Left lung (tissue), 4 donors: ENCODE measurements at regions not wholly inside any gene's neighbourhood (a gene's known extent, or its start where the extent isn't known, plus 50 kb on each side); places are given as distances from the start of the nearest gene placed in this dataset.
A peak's percentile ranks its signal among the peaks of the same experiment; 100 is the strongest.
"Not testable (repeated sequence)": the region's sequence is repeated elsewhere in the genome, so short reads cannot be mapped to it uniquely, and the experiment has no call there.

ENCODE experiments used
- ATAC-seq: fragments of 200-7000 bp; cut with Tn5 transposase; one replicate; pipeline ENCODE4 v1.9.1; 2020; ENCODE audit warnings: moderate library complexity
- DNase-seq, 4 donors: peaks; one replicate each; pipeline ENCODE4 v3.0.0-alpha.2; 2013 to 2020
- H3K27ac ChIP-seq, 2 donors: fragments of 200-600 bp; sonication (generic) in 1 of 2; one replicate each; pipeline versions ENCODE4 v1.5.0 to v1.8.0; 2020 to 2021
- H3K27me3 ChIP-seq, 2 donors: fragments of 200-600 bp; sonication (generic) in 1 of 2; one replicate each; pipeline versions ENCODE4 v1.5.0 to v1.8.0; 2020 to 2021
- H3K36me3 ChIP-seq, 2 donors: fragments of 200-600 bp; sonication (generic) in 1 of 2; one replicate each; pipeline versions ENCODE4 v1.5.0 to v1.8.0; 2020 to 2021
- H3K4me1 ChIP-seq, 2 donors: fragments of 200-600 bp; one replicate each; pipeline ENCODE4 v1.8.0; 2021
- H3K4me3 ChIP-seq, 2 donors: fragments of 200-600 bp; sonication (generic) in 1 of 2; one replicate each; pipeline versions ENCODE4 v1.5.0 to v1.8.0; 2020 to 2021; ENCODE audit warnings: mild to moderate bottlenecking in 1 of 2
- H3K9me3 ChIP-seq, 2 donors: fragments of 200-600 bp; sonication (generic) in 1 of 2; one replicate each; pipeline versions ENCODE4 v1.5.0 to v1.8.0; 2020 to 2021
- intact Hi-C, 2 donors: fragments of 100-400 bp; cut with DNase I; formaldehyde crosslinking; loops; one replicate each; pipeline versions ENCODE4 v1.11.2 to v1.14.2; 2022
- TF ChIP-seq, protein P1 (sequence below), 2 donors: fragments of 200-600 bp; sonication (generic) in 1 of 2; IDR thresholded peaks; one replicate each; pipeline versions ENCODE4 v1.5.0 to v1.8.0; 2021; ENCODE audit warnings: antibody characterized with exemption in 2 of 2
- donor health status: DM: no; HTN: yes; CAD: no.
- donor health status: DM: no; HTN: no; CAD: no.

DNA sequence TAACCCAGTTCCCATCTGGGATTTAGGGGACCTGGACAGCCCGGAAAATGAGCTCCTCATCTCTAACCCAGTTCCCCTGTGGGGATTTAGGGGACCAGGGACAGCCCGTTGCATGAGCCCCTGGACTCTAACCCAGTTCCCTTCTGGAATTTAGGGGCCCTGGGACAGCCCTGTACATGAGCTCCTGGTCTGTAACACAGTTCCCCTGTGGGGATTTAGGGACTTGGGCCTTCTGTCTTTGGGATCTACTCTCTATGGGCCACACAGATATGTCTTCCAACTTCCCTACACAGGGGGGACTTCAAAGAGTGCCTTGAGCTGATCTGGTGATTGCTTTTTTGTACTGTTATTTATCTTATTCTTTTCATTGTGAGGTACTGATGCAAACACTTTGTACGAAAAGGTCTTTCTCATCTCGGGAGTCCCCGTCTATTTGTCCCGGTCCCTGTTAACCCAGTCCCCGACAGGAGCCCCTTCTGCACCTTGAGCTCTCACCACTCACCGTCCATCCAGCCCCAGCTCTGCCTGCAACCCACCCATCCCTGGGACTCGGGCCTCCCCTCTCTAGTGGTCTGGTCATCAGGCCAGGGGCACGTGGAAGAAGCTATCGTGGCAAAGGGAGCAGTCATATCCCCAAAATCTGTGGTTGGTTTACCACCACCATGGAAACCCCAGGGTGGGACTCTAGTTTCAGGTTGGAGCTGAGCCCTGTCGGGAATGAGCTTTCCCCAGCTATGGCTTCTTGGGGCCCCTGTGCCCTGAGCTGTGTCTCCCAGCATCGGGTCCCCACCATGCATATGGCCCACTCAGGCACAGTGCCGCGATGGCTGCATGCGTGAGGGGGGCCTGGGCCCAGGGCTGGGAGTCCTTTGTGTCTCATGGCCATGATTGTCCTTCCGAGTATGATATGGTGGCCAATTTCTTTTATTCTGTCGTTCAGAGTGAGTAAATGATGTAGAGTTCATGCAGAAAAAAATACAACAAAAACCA is 270.4 kb upstream of the PLCXD1 start:
- H3K9me3 ChIP-seq, H3K4me3 ChIP-seq, DNase-seq, intact Hi-C loops, H3K36me3 ChIP-seq, H3K27ac ChIP-seq, H3K4me1 ChIP-seq, H3K27me3 ChIP-seq: not testable (repeated sequence)
- ATAC-seq = peak; percentile 24

DNA sequence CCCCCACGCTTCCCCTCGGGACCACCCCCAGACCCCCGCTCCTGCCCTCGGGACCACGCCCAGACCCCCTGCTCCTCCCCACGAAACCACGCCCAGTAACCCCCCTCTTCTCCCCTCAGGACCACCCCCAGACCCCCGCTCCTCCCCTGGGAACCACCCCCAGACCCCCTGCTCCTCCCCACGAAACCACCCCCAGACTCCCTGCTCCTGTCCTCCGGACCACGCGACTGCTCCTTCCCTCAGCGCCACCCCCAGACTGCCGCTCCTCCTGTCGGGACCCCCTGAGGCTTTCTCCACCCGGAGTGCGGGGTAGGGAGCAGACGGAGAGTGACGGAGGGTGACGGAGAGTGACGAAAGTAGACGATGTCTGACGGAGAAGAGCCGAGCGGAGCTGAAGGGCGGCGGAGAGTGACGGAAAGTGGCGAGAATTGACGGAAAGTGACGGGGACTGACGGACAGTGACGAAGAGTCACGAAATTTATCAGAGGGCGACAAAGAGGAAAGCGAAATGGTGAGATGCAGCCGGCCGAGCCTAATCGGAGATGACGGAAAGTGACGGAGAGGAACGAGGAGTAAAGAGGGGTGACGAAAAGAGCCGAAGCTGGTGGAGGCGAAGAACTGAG is 267.2 kb upstream of the PLCXD1 start:
- intact Hi-C loops, H3K27ac ChIP-seq: not testable (repeated sequence)
- peak; percentile 69 for ATAC-seq

DNA sequence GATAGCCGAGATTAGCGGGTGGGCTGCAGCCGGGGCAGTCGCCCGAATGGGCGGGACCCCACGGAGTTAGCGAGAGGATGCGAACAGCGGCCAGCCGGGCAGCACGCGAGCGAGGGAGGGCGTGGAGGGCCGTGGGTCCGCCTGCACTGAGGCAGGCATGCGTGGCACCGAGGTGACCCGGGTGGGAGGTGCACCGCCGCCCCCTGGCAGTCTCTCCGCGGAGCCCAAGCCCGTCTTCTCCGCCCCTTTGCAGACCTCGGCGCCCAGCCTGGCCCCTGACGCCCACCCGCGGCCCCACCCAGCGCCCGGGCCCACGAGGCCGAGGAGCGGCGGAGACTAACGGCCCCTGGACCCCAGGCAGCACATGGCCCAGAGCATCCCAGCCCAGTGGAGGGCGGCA is 266.7 kb upstream of the PLCXD1 start:
- ATAC-seq, H3K27me3 ChIP-seq, H3K36me3 ChIP-seq, H3K9me3 ChIP-seq, H3K4me3 ChIP-seq, H3K27ac ChIP-seq, H3K4me1 ChIP-seq, intact Hi-C loops: not testable (repeated sequence)
- peak in 1 of 4 donors; percentile 41 for DNase-seq

More for the DNA sequence above, 267.2 kb upstream of the PLCXD1 start:
- not testable (repeated sequence) for DNase-seq, H3K27me3 ChIP-seq, H3K36me3 ChIP-seq, H3K9me3 ChIP-seq, H3K4me1 ChIP-seq, H3K4me3 ChIP-seq

DNA sequence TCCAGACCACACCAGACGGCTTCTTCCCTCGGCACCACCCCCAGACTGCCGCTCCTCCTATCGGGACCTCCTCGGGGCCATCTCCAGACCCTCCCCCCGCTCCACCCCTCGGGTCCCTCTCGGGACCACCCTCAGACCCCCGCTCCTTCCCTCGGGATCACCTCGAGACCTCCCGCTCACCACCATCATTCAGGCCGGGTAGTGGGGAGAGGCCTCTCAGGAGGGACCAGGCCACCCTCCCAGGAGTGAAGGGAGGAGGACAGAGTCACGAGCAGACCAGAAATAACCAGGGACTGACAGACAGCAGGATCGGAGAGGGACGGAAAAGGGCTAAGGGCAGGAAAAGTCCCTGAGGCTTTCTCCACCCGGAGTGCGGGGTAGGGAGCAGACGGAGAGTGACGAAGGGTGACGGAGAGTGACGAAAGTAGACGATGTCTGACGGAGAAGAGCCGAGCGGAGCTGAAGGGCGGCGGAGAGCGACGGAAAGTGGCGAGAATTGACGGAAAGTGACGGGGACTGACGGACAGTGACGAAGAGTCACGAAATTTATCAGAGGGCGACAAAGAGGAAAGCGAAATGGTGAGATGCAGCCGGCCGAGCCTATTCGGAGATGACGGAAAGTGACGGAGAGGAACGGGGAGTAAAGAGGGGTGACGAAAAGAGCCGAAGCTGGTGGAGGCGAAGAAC is 262.3 kb upstream of the PLCXD1 start:
- H3K4me3 ChIP-seq, H3K27me3 ChIP-seq, H3K27ac ChIP-seq, DNase-seq, H3K4me1 ChIP-seq, intact Hi-C loops, H3K9me3 ChIP-seq, H3K36me3 ChIP-seq: not testable (repeated sequence)
- peak; percentile 97 for ATAC-seq

DNA sequence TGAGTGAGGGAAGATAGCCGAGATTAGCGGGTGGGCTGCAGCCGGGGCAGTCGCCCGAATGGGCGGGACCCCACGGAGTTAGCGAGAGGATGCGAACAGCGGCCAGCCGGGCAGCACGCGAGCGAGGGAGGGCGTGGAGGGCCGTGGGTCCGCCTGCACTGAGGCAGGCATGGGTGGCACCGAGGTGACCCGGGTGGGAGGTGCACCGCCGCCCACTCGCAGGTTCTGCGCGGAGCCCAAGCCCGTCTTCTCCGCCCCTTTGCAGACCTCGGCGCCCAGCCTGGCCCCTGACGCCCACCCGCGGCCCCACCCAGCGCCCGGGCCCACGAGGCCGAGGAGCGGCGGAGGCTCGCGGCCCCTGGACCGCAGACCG is 261.7 kb upstream of the PLCXD1 start:
- H3K36me3 ChIP-seq, DNase-seq, H3K4me3 ChIP-seq, H3K4me1 ChIP-seq, H3K27me3 ChIP-seq, intact Hi-C loops, H3K9me3 ChIP-seq, H3K27ac ChIP-seq: not testable (repeated sequence)
- peak; percentile 54 for ATAC-seq

DNA sequence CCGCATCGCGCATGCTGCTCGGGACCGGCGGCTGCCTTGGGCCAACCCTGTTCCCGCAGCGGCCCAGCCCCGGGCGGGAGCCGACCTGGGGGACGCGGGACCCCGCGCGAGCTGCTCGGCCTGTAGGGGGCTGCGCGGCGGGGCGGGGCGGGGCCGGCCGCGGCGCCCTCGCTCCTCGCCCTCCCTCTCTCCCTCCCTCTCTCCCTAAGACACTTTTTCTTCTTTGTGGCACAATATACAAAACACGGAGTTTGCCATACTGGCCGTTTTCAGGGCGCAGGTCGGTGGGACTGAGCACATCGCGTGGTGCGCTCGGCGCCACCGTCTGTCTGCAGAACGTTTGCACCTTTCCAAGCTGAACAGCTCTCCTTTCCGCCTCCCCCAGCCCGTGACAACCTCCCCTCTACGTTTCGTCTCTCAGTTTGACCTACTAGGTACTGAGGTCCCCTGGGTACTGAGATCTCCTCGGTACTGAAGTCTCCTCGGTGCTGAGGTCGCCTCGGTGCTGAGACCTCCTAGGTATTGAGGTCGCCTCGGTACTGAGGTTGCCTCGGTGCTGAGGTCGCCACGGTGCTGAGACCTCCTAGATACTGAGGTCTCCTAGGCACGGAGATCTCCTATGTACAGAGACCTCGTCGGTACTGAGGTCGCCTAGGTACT is 261.1 kb upstream of the PLCXD1 start:
- Histone ChIP-seq H3K36me3 (no peaks in the 10 kb centered on the region), H3K27ac (no peak overlapping the region), H3K4me3 (no peak overlapping the region), H3K4me1 (no peaks in the 10 kb centered on the region), H3K9me3 (no peaks in the 10 kb centered on the region), H3K27me3 (no peaks in the 10 kb centered on the region)
- ATAC-seq (no peak), DNase-seq (peak in 2 of 4 donors; percentile 27 to 29)
- TF ChIP-seq, protein P1, sequence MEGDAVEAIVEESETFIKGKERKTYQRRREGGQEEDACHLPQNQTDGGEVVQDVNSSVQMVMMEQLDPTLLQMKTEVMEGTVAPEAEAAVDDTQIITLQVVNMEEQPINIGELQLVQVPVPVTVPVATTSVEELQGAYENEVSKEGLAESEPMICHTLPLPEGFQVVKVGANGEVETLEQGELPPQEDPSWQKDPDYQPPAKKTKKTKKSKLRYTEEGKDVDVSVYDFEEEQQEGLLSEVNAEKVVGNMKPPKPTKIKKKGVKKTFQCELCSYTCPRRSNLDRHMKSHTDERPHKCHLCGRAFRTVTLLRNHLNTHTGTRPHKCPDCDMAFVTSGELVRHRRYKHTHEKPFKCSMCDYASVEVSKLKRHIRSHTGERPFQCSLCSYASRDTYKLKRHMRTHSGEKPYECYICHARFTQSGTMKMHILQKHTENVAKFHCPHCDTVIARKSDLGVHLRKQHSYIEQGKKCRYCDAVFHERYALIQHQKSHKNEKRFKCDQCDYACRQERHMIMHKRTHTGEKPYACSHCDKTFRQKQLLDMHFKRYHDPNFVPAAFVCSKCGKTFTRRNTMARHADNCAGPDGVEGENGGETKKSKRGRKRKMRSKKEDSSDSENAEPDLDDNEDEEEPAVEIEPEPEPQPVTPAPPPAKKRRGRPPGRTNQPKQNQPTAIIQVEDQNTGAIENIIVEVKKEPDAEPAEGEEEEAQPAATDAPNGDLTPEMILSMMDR (IDR thresholded peaks at IDR 0.05) = no peak
- intact Hi-C loops = no loop called here

DNA sequence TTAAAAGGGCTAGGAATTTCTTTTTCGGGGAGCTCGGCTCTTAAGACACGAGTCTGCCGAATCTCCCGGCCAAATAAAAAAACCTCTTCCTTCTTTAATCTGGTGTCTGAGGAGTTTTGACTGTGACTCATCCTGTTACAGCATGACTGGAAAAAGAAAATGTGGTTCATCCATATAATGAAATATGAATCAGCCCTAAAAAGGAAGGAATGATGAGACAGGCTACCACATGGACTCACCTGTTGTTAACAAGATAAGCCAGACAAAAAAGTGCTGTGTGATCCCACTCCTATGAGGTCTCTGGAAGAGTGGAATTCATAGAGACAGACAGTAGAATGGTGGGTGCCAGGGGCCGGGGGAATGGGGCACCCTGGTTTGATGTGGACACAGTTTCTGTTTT is 257.0 kb upstream of the PLCXD1 start:
- H3K36me3 ChIP-seq, DNase-seq, ATAC-seq, H3K9me3 ChIP-seq, H3K27me3 ChIP-seq, H3K4me3 ChIP-seq, intact Hi-C loops, H3K27ac ChIP-seq, H3K4me1 ChIP-seq: not testable (repeated sequence)
